Glutamatergic neuron (in vitro differentiated cells): ENCODE measurements at regions not wholly inside any gene's neighbourhood (a gene's known extent, or its start where the extent isn't known, plus 50 kb on each side); places are given as distances from the start of the nearest gene placed in this dataset.

Experiments
- DNase-seq: peaks from one replicate; pipeline ENCODE4 v3.0.0; 2022
- H3K27ac Mint-ChIP-seq: one replicate; pipeline ENCODE4 v1.8.0; 2020; ENCODE audit warnings: mild to moderate bottlenecking, mixed read lengths, inconsistent platforms; ENCODE audit not compliant: unreplicated experiment
- H3K27me3 Mint-ChIP-seq: one replicate; pipeline ENCODE4 v1.8.0; 2020; ENCODE audit warnings: mild to moderate bottlenecking, moderate library complexity, mixed read lengths, inconsistent platforms; ENCODE audit not compliant: unreplicated experiment
- H3K36me3 Mint-ChIP-seq: one replicate; pipeline ENCODE4 v1.8.0; 2020; ENCODE audit warnings: mild to moderate bottlenecking, mixed read lengths, inconsistent platforms; ENCODE audit not compliant: unreplicated experiment
- H3K4me1 Mint-ChIP-seq: one replicate; pipeline ENCODE4 v1.8.0; 2020; ENCODE audit warnings: mild to moderate bottlenecking, low read depth, mixed read lengths, inconsistent platforms; ENCODE audit not compliant: unreplicated experiment
- H3K4me3 Mint-ChIP-seq: one replicate; pipeline ENCODE4 v1.8.0; 2020; ENCODE audit warnings: mild to moderate bottlenecking, mixed read lengths, inconsistent platforms; ENCODE audit not compliant: unreplicated experiment
- H3K9me3 Mint-ChIP-seq: one replicate; pipeline ENCODE4 v1.8.0; 2020; ENCODE audit warnings: mild to moderate bottlenecking, moderate library complexity, mixed read lengths, inconsistent platforms; ENCODE audit not compliant: unreplicated experiment
- CTCF ChIP-seq: fragments of 200-600 bp; sonication (generic); IDR thresholded peaks from one replicate; pipeline ENCODE4 v1.5.0; 2021; ENCODE audit not compliant: partially characterized antibody, unreplicated experiment

- no peaks in the 10 kb centered on the region for H3K4me1 Mint-ChIP-seq
- H3K36me3 Mint-ChIP-seq: peaks cover 5% of the 10 kb centered on the region
- peaks cover 2% of the 10 kb centered on the region for H3K27me3 Mint-ChIP-seq
- no peak overlapping the region for H3K27ac Mint-ChIP-seq
- peaks cover 3% of the 10 kb centered on the region for H3K9me3 Mint-ChIP-seq
- no peak for DNase-seq
- TF ChIP-seq CTCF: no peak
- no peak overlapping the region for H3K4me3 Mint-ChIP-seq
These were observed 383.3 kb upstream of the ETAA1 start for GRCh38 chr2:67013821-67014220.

DNA sequence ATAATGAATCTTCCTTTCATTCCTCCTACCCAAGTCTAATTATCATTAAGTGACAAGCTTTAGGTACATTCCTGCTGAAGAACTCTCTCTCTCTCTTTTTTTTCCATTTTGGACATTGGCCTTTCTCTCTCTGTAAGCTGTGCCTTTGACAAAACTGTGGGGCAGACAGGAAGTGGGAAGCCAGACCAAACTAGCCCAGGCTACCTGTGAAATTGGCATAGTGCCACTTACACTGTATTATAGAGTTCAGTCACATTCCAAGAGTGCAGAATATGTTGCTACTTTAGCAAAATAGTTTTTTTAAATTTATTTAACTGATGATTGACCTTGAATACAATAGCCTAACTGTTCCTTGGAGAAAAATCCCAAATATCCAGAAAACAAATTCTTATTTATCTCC lies 381.5 kb upstream of the ETAA1 start:
- H3K4me1 Mint-ChIP-seq: no peaks in the 10 kb centered on the region
- no peak overlapping the region for H3K4me3 Mint-ChIP-seq
- no peak for DNase-seq
- no peak for TF ChIP-seq CTCF
- no peaks in the 10 kb centered on the region for H3K36me3 Mint-ChIP-seq
- H3K9me3 Mint-ChIP-seq: peaks cover 1% of the 10 kb centered on the region
- no peaks in the 10 kb centered on the region for H3K27me3 Mint-ChIP-seq
- H3K27ac Mint-ChIP-seq: no peak overlapping the region

DNA sequence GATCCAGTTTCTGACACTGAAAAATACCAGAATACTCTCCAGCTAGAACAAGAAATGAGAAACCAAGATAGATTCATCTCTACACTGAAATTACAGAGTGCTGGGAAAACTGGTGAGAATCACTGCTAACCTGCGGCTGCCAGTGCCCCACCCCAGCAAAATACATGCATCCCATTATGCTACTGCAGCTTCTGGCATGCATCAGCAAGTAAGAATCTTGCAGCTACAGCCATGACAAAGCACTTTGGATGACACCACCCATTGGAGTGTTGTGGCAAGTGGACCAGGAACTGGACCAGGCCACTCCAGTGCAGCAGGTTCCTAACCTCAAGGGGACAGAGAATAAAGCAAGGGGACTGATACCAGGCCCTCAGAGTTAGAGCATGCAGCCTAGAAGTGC lies 378.8 kb upstream of the ETAA1 start:
- H3K36me3 Mint-ChIP-seq: no peaks in the 10 kb centered on the region
- TF ChIP-seq CTCF: no peak
- no peak for DNase-seq

GRCh38 chr2:67032076-67032475 lies 365.1 kb upstream of the ETAA1 start:
- Mint-ChIP-seq H3K27me3 (no peaks in the 10 kb centered on the region), H3K4me1 (peaks cover 3% of the 10 kb centered on the region), H3K36me3 (no peaks in the 10 kb centered on the region), H3K9me3 (no peaks in the 10 kb centered on the region), H3K27ac (no peak overlapping the region), H3K4me3 (no peak overlapping the region)
- DNase-seq: no peak
- TF ChIP-seq CTCF: no peak

More for the DNA sequence above, 378.8 kb upstream of the ETAA1 start:
- Mint-ChIP-seq H3K27ac (no peak overlapping the region), H3K4me3 (no peak overlapping the region), H3K9me3 (peaks cover 1% of the 10 kb centered on the region), H3K4me1 (no peaks in the 10 kb centered on the region), H3K27me3 (no peaks in the 10 kb centered on the region)

DNA sequence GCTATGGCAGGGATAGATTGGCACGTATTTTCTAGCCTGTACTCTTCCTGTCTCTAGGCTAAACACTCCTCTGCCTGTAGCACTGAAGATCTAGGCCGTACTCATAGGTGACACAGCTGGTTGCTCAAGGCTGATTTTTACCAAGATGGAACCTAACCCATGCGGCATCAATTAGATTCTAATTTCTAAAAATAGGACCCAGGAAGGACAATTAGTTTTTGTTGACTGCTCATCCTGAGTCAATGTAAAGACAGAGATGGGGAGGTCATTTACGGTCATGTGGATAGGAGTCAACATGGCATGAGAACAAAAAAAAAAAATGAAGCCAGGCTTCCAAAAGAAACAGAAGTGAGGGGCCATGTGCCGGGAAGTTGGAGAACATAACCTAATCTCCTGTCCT lies 360.7 kb upstream of the ETAA1 start:
- no peaks in the 10 kb centered on the region for H3K9me3 Mint-ChIP-seq
- H3K27me3 Mint-ChIP-seq: no peaks in the 10 kb centered on the region
- H3K36me3 Mint-ChIP-seq: no peaks in the 10 kb centered on the region
- no peak for DNase-seq
- TF ChIP-seq CTCF: no peak
- no peak overlapping the region for H3K27ac Mint-ChIP-seq
- H3K4me1 Mint-ChIP-seq: peaks cover 3% of the 10 kb centered on the region
- H3K4me3 Mint-ChIP-seq: no peak overlapping the region
